ENCODE measurements at regions not wholly inside any gene's neighbourhood (a gene's known extent, or its start where the extent isn't known, plus 50 kb on each side); places are given as distances from the start of the nearest gene placed in this dataset.

DNA sequence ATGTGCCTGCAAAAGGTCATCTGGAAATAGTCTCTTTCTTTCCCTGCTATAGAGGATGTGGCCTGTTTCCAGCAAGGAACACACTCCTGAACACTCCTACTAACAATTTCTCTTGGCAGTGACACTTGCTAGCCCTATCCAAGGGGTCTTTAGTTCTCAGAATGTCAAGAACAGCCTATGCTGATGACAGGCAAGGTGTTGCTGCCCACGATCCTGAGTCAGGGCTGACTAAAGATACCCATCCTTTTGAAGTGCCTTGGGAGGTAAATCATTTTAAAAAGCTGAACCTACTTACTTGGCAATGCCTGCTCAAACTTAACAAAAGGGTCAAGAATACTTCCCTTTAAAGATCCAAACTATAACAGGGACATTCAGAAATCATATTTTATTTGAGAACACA is 1146.4 kb downstream of the VRK1 start:
- CTCF ChIA-PET: no interaction called here
- POLR2A ChIA-PET: no interaction called here
- TF ChIP-seq, protein P1, sequence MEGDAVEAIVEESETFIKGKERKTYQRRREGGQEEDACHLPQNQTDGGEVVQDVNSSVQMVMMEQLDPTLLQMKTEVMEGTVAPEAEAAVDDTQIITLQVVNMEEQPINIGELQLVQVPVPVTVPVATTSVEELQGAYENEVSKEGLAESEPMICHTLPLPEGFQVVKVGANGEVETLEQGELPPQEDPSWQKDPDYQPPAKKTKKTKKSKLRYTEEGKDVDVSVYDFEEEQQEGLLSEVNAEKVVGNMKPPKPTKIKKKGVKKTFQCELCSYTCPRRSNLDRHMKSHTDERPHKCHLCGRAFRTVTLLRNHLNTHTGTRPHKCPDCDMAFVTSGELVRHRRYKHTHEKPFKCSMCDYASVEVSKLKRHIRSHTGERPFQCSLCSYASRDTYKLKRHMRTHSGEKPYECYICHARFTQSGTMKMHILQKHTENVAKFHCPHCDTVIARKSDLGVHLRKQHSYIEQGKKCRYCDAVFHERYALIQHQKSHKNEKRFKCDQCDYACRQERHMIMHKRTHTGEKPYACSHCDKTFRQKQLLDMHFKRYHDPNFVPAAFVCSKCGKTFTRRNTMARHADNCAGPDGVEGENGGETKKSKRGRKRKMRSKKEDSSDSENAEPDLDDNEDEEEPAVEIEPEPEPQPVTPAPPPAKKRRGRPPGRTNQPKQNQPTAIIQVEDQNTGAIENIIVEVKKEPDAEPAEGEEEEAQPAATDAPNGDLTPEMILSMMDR (IDR thresholded peaks at IDR 0.05; ENCODE audit: control extremely low read depth, extremely low read depth, low read depth, missing control alignments): no peak
- DNase-seq (ENCODE audit: extremely low spot score): no peak

DNA sequence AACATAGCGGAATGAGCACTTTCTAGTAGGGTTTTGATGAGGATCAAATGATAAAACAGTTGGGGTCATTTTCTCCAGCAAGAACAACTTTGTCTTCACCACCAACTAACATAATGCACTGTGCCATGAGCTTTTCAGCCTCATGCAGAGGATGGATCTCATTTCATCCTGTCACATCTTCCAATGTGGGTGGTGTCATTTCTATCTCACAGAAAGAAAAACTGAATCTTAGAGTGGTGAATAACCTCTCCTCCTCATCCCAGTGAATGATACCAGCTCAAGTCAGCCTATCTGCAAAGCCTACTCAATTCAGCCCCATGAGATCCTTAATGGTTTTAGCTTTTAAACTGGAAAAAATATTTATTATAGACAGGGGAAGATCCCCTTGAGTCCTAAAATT is 1147.2 kb downstream of the VRK1 start:
- CTCF ChIA-PET: interaction anchor here (1.1 to 1.4 kb wide), 2 partner anchors 75 to 247 kb away, joined by 3 read pairs; no protein-coding TSS in a partner anchor
- TF ChIP-seq, protein P1 (IDR thresholded peaks at IDR 0.05; ENCODE audit: control extremely low read depth, extremely low read depth, low read depth, missing control alignments): no peak
- DNase-seq (ENCODE audit: extremely low spot score): no peak
- POLR2A ChIA-PET: no interaction called here

DNA sequence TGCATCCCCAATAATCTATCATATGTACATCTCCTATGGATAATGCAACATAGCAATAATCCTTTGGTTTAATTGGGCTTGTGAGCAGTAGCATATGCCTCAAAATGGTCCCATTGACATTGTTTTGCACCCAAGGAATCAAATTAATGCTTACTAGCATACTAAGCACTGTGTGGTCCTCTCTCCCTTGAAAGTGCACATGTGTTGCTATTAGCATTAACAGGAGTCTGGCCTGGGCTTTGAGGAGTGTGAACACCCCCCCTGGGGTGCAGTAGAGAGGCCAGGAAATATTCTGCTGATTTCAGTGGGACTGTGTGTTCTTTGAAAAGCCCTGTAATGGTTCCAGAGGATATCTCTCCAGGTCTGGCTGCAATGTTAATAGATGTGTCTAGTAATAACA is 1148.4 kb downstream of the VRK1 start:
- no peak for DNase-seq (ENCODE audit: extremely low spot score)
- TF ChIP-seq, protein P1 (IDR thresholded peaks at IDR 0.05; ENCODE audit: control extremely low read depth, extremely low read depth, low read depth, missing control alignments): no peak
- POLR2A ChIA-PET: no interaction called here
- CTCF ChIA-PET: interaction anchor here (1.4 kb wide), 1 partner anchor 14 kb away, joined by 5 read pairs; no protein-coding TSS in a partner anchor

DNA sequence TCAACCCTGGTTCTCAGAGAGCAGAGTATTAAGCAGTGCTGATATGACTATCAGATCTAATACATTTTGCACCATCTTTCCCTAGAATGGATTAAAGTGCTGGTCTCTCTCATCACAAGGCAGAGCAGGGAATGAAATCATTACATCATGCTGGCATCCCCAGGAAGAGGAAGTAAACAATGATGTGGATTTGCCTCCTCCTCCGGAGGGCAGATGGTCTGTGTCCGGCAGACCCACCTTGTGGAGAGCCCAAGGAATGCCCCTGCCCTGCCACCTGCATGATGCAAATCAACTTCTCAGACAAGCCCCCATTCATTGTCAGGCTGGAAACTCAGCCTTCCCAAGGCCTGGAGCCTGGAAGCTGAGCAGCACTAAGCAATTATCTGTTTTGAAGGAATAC is 1149.1 kb downstream of the VRK1 start:
- no peak for DNase-seq (ENCODE audit: extremely low spot score)
- CTCF ChIA-PET: interaction anchor here (1.4 kb wide), 1 partner anchor 14 kb away, joined by 5 read pairs; no protein-coding TSS in a partner anchor
- TF ChIP-seq, protein P1 (IDR thresholded peaks at IDR 0.05; ENCODE audit: control extremely low read depth, extremely low read depth, low read depth, missing control alignments): no peak
- POLR2A ChIA-PET: no interaction called here

DNA sequence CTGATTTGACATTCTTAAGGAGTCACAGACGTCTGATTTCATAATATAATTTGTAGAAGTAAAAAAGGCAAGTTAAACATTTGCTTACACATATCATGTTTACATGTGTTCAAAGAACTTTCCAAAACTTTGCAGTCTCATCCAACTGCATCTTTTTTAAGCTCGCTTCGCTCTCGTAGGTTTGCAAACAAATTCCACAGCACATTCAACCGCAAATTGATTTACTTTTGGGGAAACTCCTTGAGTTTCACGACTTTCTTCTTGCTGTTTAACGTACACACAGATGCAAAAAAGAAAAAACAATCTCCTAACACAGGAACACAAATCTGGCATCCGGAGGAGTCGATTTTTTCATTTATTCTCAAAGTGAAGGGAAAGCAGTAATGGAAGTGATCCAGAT is 1149.5 kb downstream of the VRK1 start:
- no peak for DNase-seq (ENCODE audit: extremely low spot score)
- TF ChIP-seq, protein P1 (IDR thresholded peaks at IDR 0.05; ENCODE audit: control extremely low read depth, extremely low read depth, low read depth, missing control alignments): no peak
- CTCF ChIA-PET: no interaction called here
- POLR2A ChIA-PET: no interaction called here

DNA sequence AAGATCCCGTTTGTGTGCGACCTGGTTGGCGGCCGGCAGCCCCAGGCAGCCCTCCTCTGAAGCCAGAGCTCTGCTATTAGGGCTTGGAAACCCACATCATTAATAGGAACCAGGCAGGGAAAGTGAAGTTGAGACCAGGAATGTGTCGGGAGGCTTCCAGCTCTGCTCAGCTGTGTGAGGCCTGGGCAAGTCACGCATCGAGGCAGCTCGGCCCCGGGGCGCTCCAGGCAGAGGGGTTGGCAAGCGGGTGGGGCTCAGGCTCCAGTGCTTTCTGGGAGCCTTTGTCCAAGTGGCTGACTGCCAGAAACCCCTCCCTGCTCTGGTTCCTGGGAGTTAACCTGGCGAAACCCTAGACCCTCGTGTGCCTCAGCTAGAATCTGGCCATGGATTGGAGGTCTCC is 1151.7 kb downstream of the VRK1 start:
- DNase-seq (ENCODE audit: extremely low spot score): no peak
- CTCF ChIA-PET: no interaction called here
- TF ChIP-seq, protein P1 (IDR thresholded peaks at IDR 0.05; ENCODE audit: control extremely low read depth, extremely low read depth, low read depth, missing control alignments): no peak
- POLR2A ChIA-PET: no interaction called here
